ENCODE measurements at regions not wholly inside any gene's neighbourhood (a gene's known extent, or its start where the extent isn't known, plus 50 kb on each side); places are given as distances from the start of the nearest gene placed in this dataset.

GRCh38 chr17:77010667-77011066, 130.1 kb upstream of the SEC14L1 start:
- H3K36me3 Mint-ChIP-seq (ENCODE audit: low read depth), result peaks cover 4% of the 10 kb centered on the region
- peaks cover 4% of the 10 kb centered on the region for H3K9me3 Mint-ChIP-seq
- H3K27me3 Mint-ChIP-seq (ENCODE audit: low read depth), result no peaks in the 10 kb centered on the region
- TF ChIP-seq CTCF (conservative IDR thresholded peaks at IDR 0.05), result no peak
- DNase-seq (ENCODE audit: low read depth, low spot score), result no peak
- H3K27ac Mint-ChIP-seq (ENCODE audit: unreplicated experiment), result no peak overlapping the region
- peaks cover 12% of the 10 kb centered on the region for H3K4me1 Mint-ChIP-seq
- H3K4me3 Mint-ChIP-seq, result no peak overlapping the region

GRCh38 chr17:77011173-77012011, 129.4 kb upstream of the SEC14L1 start:
- H3K27ac Mint-ChIP-seq (ENCODE audit: unreplicated experiment), result no peak overlapping the region
- peaks cover 4% of the 10 kb centered on the region for H3K36me3 Mint-ChIP-seq (ENCODE audit: low read depth)
- H3K4me3 Mint-ChIP-seq, result no peak overlapping the region
- H3K4me1 Mint-ChIP-seq, result peaks cover 8% of the 10 kb centered on the region
- H3K9me3 Mint-ChIP-seq, result peaks cover 4% of the 10 kb centered on the region
- TF ChIP-seq CTCF (conservative IDR thresholded peaks at IDR 0.05), result peak; percentile 74
- no peaks in the 10 kb centered on the region for H3K27me3 Mint-ChIP-seq (ENCODE audit: low read depth)
- DNase-seq (ENCODE audit: low read depth, low spot score), result peak; percentile 55

- TF ChIP-seq CTCF (conservative IDR thresholded peaks at IDR 0.05), result no peak
- no peak overlapping the region for H3K4me3 Mint-ChIP-seq
- no peak overlapping the region for H3K27ac Mint-ChIP-seq (ENCODE audit: unreplicated experiment)
Measured at GRCh38 chr17:77018504-77018903, 122.3 kb upstream of the SEC14L1 start.

GRCh38 chr17:77019893-77020379, 120.8 kb upstream of the SEC14L1 start:
- no peaks in the 10 kb centered on the region for H3K36me3 Mint-ChIP-seq (ENCODE audit: low read depth)
- no peak overlapping the region for H3K4me3 Mint-ChIP-seq
- no peak overlapping the region for H3K27ac Mint-ChIP-seq (ENCODE audit: unreplicated experiment)
- no peaks in the 10 kb centered on the region for H3K9me3 Mint-ChIP-seq
- peaks cover 3% of the 10 kb centered on the region for H3K4me1 Mint-ChIP-seq
- DNase-seq (ENCODE audit: low read depth, low spot score), result no peak
- H3K27me3 Mint-ChIP-seq (ENCODE audit: low read depth), result no peaks in the 10 kb centered on the region
- TF ChIP-seq CTCF (conservative IDR thresholded peaks at IDR 0.05), result no peak

More at GRCh38 chr17:77018504-77018903, 122.3 kb upstream of the SEC14L1 start:
- H3K4me1 Mint-ChIP-seq, result peaks cover 3% of the 10 kb centered on the region
- H3K9me3 Mint-ChIP-seq, result no peaks in the 10 kb centered on the region
- H3K27me3 Mint-ChIP-seq (ENCODE audit: low read depth), result no peaks in the 10 kb centered on the region
- no peaks in the 10 kb centered on the region for H3K36me3 Mint-ChIP-seq (ENCODE audit: low read depth)
- DNase-seq (ENCODE audit: low read depth, low spot score), result no peak

GRCh38 chr17:77020973-77021372, 119.8 kb upstream of the SEC14L1 start:
- Mint-ChIP-seq H3K4me3 (no peak overlapping the region), H3K36me3 (ENCODE audit: low read depth) (no peaks in the 10 kb centered on the region), H3K27ac (ENCODE audit: unreplicated experiment) (no peak overlapping the region), H3K27me3 (ENCODE audit: low read depth) (no peaks in the 10 kb centered on the region), H3K9me3 (no peaks in the 10 kb centered on the region), H3K4me1 (peaks cover 3% of the 10 kb centered on the region)
- DNase-seq (ENCODE audit: low read depth, low spot score), result no peak
- TF ChIP-seq CTCF (conservative IDR thresholded peaks at IDR 0.05), result no peak
